ENCODE measurements at regions not wholly inside any gene's neighbourhood (a gene's known extent, or its start where the extent isn't known, plus 50 kb on each side); places are given as distances from the start of the nearest gene placed in this dataset.
A peak's percentile ranks its signal among the peaks of the same experiment; 100 is the strongest.

GRCh38 chr2:77578354-77578753, 56.2 kb upstream of the LRRTM4 start:
- H3K27ac ChIP-seq (ENCODE audit: low read depth in 1 of 2, low read length in 2 of 2) = no peak overlapping the region
- H3K4me3 ChIP-seq (ENCODE audit: low read depth in 1 of 3, low read length in 3 of 3) = no peak overlapping the region
- H3K9ac ChIP-seq (ENCODE audit: low read depth in 1 of 2, low read length in 2 of 2) = no peak overlapping the region
- H3K27me3 ChIP-seq (ENCODE audit: control insufficient read depth in 4 of 4, insufficient read depth in 4 of 4, low read length in 3 of 4) = no peaks in the 10 kb centered on the region
- H3K36me3 ChIP-seq (ENCODE audit: control insufficient read depth in 4 of 4, insufficient read depth in 3 of 4, low read depth in 1 of 4, low read length in 3 of 4) = no peaks in the 10 kb centered on the region
- TF ChIP-seq FOXA2 (IDR thresholded peaks at IDR 0.05) (no peak), NR2F2 (IDR thresholded peaks at IDR 0.05) (peak; percentile 94)
- DNase-seq (ENCODE audit: low spot score) = no peak
- H3K4me1 ChIP-seq (ENCODE audit: control insufficient read depth in 4 of 4, insufficient read depth in 4 of 4, low read length in 3 of 4) = no peaks in the 10 kb centered on the region
- no peaks in the 10 kb centered on the region for H3K9me3 ChIP-seq (ENCODE audit: control insufficient read depth in 4 of 4, low read length in 3 of 4)

GRCh38 chr2:77579076-77579769, 57.0 kb upstream of the LRRTM4 start:
- H3K4me1 ChIP-seq (ENCODE audit: control insufficient read depth in 4 of 4, insufficient read depth in 4 of 4, low read length in 3 of 4) = no peaks in the 10 kb centered on the region
- no peaks in the 10 kb centered on the region for H3K27me3 ChIP-seq (ENCODE audit: control insufficient read depth in 4 of 4, insufficient read depth in 4 of 4, low read length in 3 of 4)
- H3K9me3 ChIP-seq (ENCODE audit: control insufficient read depth in 4 of 4, low read length in 3 of 4) = no peaks in the 10 kb centered on the region
- H3K36me3 ChIP-seq (ENCODE audit: control insufficient read depth in 4 of 4, insufficient read depth in 3 of 4, low read depth in 1 of 4, low read length in 3 of 4) = no peaks in the 10 kb centered on the region
- no peak overlapping the region for H3K9ac ChIP-seq (ENCODE audit: low read depth in 1 of 2, low read length in 2 of 2)
- 74% methylated on average over 3 of the region's 3 CpGs for WGBS
- H3K4me3 ChIP-seq (ENCODE audit: low read depth in 1 of 3, low read length in 3 of 3) = no peak overlapping the region
- DNase-seq (ENCODE audit: low spot score) = no peak
- TF ChIP-seq, protein P1, sequence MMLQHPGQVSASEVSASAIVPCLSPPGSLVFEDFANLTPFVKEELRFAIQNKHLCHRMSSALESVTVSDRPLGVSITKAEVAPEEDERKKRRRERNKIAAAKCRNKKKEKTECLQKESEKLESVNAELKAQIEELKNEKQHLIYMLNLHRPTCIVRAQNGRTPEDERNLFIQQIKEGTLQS (IDR thresholded peaks at IDR 0.05) = no peak
- TF ChIP-seq HNF4A (conservative IDR thresholded peaks at IDR 0.05) = no peak
- TF ChIP-seq, protein P2, sequence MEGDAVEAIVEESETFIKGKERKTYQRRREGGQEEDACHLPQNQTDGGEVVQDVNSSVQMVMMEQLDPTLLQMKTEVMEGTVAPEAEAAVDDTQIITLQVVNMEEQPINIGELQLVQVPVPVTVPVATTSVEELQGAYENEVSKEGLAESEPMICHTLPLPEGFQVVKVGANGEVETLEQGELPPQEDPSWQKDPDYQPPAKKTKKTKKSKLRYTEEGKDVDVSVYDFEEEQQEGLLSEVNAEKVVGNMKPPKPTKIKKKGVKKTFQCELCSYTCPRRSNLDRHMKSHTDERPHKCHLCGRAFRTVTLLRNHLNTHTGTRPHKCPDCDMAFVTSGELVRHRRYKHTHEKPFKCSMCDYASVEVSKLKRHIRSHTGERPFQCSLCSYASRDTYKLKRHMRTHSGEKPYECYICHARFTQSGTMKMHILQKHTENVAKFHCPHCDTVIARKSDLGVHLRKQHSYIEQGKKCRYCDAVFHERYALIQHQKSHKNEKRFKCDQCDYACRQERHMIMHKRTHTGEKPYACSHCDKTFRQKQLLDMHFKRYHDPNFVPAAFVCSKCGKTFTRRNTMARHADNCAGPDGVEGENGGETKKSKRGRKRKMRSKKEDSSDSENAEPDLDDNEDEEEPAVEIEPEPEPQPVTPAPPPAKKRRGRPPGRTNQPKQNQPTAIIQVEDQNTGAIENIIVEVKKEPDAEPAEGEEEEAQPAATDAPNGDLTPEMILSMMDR (IDR thresholded peaks at IDR 0.05; ENCODE audit: low read depth, low read length, missing input control) = no peak
- TF ChIP-seq, protein P3, sequence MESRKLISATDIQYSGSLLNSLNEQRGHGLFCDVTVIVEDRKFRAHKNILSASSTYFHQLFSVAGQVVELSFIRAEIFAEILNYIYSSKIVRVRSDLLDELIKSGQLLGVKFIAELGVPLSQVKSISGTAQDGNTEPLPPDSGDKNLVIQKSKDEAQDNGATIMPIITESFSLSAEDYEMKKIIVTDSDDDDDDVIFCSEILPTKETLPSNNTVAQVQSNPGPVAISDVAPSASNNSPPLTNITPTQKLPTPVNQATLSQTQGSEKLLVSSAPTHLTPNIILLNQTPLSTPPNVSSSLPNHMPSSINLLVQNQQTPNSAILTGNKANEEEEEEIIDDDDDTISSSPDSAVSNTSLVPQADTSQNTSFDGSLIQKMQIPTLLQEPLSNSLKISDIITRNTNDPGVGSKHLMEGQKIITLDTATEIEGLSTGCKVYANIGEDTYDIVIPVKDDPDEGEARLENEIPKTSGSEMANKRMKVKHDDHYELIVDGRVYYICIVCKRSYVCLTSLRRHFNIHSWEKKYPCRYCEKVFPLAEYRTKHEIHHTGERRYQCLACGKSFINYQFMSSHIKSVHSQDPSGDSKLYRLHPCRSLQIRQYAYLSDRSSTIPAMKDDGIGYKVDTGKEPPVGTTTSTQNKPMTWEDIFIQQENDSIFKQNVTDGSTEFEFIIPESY (IDR thresholded peaks at IDR 0.05) = no peak
- TF ChIP-seq GABPA (IDR thresholded peaks at IDR 0.05 in 1 of 2, conservative IDR thresholded peaks at IDR 0.05 in 1 of 2) = no peak
- TF ChIP-seq FOXA1 (IDR thresholded peaks at IDR 0.05) = no peak
- TF ChIP-seq NR2F2 (IDR thresholded peaks at IDR 0.05) = no peak
- TF ChIP-seq JUND (IDR thresholded peaks at IDR 0.05) = no peak
- no peak for TF ChIP-seq RXRA (IDR thresholded peaks at IDR 0.05)
- TF ChIP-seq, protein P4, sequence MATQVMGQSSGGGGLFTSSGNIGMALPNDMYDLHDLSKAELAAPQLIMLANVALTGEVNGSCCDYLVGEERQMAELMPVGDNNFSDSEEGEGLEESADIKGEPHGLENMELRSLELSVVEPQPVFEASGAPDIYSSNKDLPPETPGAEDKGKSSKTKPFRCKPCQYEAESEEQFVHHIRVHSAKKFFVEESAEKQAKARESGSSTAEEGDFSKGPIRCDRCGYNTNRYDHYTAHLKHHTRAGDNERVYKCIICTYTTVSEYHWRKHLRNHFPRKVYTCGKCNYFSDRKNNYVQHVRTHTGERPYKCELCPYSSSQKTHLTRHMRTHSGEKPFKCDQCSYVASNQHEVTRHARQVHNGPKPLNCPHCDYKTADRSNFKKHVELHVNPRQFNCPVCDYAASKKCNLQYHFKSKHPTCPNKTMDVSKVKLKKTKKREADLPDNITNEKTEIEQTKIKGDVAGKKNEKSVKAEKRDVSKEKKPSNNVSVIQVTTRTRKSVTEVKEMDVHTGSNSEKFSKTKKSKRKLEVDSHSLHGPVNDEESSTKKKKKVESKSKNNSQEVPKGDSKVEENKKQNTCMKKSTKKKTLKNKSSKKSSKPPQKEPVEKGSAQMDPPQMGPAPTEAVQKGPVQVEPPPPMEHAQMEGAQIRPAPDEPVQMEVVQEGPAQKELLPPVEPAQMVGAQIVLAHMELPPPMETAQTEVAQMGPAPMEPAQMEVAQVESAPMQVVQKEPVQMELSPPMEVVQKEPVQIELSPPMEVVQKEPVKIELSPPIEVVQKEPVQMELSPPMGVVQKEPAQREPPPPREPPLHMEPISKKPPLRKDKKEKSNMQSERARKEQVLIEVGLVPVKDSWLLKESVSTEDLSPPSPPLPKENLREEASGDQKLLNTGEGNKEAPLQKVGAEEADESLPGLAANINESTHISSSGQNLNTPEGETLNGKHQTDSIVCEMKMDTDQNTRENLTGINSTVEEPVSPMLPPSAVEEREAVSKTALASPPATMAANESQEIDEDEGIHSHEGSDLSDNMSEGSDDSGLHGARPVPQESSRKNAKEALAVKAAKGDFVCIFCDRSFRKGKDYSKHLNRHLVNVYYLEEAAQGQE (IDR thresholded peaks at IDR 0.05) = no peak
- TF ChIP-seq EGR1 (IDR thresholded peaks at IDR 0.05; ENCODE audit: low read depth in 2 of 2) = no peak
- no peak for TF ChIP-seq HNF4G (IDR thresholded peaks at IDR 0.05)
- no peak for TF ChIP-seq SP1 (IDR thresholded peaks at IDR 0.05)
- no peak for TF ChIP-seq YY1 (IDR thresholded peaks at IDR 0.05)
- TF ChIP-seq, protein P5, sequence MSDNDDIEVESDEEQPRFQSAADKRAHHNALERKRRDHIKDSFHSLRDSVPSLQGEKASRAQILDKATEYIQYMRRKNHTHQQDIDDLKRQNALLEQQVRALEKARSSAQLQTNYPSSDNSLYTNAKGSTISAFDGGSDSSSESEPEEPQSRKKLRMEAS (IDR thresholded peaks at IDR 0.05) = no peak
- no peak for TF ChIP-seq FOXA2 (IDR thresholded peaks at IDR 0.05)
- TF ChIP-seq RAD21 (IDR thresholded peaks at IDR 0.05) = no peak
- no peak overlapping the region for H3K27ac ChIP-seq (ENCODE audit: low read depth in 1 of 2, low read length in 2 of 2)
